HG02759 (cell line): ENCODE measurements at regions not wholly inside any gene's neighbourhood (a gene's known extent, or its start where the extent isn't known, plus 50 kb on each side); places are given as distances from the start of the nearest gene placed in this dataset.

Experiments used
- ATAC-seq: cut with Tn5 transposase; IDR thresholded peaks from one replicate; pipeline ENCODE4 v1.9.1; 2021; ENCODE audit warnings: mild to moderate bottlenecking, moderate library complexity; ENCODE audit not compliant: unreplicated experiment

DNA sequence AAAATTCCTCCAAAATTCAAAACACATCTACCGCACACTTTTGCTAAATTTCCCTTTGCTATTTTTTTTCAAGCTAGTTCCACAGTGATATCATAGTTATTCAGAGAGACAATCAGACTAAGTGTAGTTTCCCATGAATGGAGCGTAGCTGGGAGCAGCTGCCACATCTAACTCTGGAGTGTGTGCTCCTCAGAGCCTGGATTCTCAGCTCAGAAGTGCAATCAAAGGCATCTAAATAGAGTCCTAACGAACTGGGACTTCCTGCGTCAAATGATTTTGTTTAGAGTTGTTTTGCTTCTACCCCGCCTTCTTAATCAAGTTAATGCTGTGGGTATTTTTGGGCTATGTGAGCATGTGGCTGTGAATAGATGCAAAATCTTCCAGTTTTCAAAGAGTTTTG, 160.3 kb downstream of the TMEM18 start:
- ATAC-seq = no peak

DNA sequence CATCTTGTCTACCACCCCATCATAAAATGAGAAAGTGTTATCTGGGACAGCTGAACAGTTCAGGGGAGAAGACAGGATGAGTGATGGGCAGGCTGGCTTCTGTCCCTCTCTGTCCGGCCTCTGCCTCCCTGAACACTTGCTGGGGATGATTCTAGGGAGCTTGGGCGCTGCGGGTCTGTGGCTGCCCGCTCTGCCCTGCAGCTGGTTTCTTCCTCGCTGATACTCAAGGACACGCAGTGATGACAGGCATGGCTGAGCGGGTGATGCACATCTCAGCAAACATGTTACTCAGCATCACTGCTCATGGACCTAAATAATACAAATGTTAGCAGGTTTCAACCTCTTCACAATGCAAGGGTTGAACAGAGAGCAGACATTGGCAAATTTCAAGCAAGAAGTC, 161.1 kb downstream of the TMEM18 start:
- no peak for ATAC-seq

DNA sequence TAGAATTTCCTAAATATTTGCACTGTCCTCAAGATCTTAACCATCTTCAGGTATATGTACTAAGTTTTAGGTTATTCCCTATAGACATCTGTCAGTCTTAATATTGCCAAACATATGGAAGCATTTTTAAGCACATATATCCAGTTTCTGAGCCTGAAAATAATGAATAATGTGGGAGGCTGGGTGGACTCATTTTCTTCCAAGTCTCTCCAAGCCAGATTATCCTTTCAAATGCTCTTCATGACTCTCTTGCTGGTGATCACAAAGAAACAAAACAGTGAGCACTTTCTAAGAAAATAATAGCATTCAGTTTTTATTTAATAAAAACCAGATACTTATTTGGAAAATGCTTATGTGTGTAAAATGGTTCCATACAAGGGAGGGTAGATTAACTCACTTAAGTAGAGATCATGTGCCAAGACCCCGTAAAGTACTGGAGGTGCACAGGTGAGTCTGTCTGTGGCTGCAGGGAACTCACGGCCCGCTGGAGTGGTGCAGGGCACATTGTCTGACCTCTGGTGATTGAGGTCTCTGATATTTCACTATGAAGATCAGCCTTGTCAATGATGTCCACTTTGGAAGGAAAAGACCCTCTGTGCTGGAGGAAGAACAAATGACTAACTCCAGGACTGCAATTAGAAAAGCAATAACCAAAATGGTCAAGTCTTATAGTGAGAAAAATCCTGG, 161.6 kb downstream of the TMEM18 start:
- ATAC-seq = no peak

DNA sequence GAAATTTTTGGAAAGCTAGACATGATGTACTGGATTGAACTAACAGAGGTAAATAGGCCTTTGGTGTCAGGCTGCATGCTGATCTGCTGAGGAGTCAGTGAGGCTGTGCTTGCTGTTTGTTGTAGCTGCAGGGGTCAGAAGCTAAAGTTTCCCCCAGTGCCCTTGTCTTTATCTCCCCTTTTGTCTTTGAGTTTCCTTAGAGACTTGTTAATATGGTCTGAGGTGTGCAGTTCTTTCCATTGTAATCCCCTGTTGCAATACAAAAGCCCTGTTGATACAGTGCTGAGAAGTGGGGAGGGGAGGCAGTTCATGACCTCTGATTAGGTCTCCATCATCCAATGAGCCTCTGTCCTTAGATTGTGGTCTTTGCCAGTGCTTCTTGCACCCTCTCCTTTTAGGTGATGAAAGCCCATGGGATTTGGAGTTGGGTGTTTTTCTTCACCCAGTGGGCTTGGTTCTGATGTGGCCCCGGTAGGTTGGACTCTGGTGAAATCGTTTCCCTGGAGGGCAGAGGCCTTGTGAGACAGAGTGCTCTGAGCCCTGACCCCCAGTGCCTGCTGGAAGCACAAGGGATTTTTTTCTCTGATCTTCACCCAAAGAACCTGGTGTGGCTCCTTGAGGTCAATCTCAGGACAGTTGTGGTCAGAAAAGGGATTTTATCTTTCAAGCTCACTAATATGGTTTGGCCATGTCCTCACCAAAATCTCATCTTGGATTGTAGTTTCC, 163.1 kb downstream of the TMEM18 start:
- ATAC-seq = no peak

DNA sequence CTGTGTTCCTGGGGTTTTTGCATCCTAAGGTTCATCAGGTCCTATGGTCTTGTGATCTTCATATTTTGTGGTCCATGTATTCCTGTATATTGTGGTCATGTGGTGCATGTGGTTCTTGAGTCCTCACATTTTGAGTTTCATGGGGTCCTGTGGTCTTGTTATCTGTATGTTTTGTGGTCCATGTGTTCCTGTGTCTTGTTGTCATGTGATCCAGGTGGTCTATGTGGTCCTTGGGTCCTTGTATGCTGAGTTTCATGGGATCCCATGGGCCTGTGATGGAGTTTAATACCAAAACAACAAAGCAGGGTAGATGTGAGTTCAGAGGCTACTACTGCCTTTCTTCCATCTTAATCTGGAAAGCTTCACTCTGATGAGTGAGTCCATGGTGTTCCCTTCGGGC, 166.4 kb downstream of the TMEM18 start:
- no peak for ATAC-seq

DNA sequence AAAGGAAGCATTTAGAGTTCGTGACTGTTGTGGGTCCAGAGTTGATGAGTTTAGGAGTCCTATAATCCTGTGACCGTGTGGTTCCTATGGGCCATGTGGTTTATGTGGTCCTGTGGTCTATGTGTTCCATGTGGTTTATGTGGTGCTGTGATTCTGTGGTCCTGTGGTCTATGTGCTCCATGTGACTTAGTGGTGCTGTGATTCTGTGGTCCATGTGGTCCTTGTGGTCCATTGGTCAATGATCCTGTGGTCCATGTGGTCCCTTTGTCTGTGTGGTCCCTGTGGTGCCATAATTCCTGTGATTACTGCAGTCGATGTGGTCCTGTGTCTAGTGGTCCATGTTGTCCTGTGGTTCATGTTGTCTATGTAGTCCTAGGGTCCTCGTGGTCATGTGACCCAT, 167.3 kb downstream of the TMEM18 start:
- no peak for ATAC-seq

DNA sequence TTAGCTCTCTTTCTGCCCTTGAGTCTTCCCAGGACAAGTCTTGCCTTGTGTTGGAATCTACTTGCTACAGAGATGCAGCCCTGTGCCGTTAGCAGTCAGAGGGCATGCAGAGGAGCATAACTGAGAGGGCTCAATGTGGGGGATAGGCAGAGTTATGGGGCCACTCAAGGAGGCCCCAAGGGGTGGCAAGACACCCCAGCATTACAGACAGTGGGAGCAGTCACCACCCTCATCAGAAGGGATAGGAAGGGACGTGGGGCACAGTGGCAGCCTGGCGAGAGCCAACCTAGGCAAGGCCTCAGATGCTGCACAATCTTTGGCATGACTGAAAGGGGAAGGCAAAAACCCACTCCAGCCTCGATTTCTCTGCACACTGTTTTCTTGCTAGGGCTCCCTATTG, 169.1 kb downstream of the TMEM18 start:
- no peak for ATAC-seq

DNA sequence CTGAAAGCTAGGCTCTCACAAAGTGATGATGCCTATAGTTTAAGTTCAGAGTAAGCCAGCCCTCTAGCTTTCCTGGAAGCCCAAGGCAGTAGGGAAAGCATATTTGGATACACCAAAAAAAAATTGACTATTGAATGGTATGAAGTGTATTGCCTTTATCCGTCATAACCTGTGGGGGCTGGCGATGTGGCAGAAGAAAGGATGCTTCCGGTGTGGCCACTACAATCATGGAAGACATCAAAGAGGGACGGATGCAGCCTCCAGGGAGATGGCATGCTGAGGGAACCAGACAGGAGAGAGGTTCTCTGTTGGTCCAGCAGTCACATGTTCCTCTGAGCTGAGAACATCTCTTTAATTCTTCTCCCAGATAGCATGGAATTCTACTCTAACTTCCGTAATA, 170.3 kb downstream of the TMEM18 start:
- no peak for ATAC-seq

DNA sequence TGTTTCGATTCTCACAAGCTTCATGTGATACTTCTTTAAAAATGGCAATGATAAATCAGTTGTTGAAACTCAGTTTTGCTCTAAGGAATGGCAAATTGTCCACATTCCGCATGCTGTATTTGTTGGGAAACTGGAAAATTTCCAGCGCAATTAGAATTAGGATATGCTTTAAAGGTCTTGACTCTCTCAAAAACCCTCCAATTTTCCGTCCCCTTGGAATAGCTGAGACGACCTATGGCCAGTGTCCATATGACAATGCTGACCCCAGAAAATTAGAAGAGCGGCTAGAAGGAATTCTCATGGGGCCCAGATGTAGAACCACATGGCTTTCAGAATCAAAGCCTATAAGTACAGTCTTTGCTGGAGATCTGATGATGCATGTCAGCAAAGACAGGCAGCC, 170.8 kb downstream of the TMEM18 start:
- no peak for ATAC-seq

DNA sequence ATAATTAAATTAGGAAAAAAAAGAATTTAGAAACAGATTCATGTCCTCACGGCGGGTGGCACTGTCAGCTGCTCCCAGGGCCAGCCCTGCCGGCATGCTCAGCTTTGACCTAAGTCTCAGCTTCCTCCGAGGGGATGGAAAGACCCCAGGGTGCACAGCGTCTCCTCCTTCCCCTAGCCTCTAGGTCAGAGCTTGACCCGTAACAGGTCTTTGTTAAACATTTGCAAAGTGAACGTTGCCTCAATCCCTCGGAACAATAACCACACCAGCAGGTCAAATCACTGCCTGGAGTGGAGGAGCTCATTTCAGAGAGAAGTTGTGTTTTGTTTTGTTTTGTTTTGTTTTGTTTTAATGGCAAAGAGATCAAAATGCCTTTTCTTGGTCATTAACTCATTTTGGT, 171.3 kb downstream of the TMEM18 start:
- no peak for ATAC-seq

DNA sequence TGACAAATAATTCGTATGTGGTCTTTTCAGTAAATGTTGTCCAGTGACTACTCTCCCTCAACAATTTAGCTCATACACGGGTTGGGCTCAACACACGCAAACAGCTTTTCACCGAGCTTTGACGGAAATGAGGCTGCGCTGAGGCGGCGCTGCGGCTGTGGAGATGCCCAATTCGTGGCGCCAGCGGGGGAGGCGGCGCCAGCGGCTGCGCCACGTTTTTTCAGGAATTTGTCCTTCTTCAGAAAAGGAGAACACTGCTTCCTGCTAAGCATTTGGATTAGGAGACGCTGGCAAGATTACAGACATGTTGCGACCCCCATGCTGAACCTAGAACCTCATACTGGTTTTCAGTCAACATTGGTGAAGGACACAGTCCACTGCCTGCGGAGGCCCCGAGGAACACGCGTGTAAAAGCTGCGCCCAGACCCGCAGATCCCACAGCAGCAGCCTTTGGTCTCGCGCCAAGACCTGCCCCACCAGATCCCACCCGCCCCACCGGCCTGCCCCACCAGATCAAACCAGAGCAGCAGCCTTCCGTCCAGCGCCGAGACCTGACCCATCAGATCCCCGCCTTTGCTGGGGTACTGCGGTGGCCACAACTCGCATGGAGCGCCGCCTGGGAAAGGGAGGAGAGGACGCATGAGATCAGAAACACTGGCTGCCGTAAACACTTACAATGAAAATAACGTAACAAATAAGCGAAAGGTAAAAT, 173.8 kb downstream of the TMEM18 start:
- ATAC-seq = no peak

DNA sequence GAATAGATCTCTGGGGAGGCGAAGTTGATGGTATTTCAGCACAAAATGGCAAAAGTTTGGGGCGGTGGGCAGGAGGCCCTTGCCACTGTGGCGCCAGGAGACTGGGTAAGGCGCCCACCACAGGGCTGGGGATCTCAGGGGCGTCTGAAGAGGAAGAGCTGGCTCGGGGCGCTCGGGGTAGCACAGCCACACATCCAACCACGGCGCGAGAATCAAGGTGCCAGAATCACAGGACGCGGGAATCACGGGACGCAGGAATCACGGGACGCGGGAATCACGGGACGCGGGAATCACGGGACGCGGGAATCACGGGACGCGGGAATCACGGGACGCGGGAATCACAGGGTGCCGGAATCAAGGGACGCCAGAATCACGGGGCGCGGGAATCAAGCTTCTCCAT, 174.4 kb downstream of the TMEM18 start:
- ATAC-seq = no peak

DNA sequence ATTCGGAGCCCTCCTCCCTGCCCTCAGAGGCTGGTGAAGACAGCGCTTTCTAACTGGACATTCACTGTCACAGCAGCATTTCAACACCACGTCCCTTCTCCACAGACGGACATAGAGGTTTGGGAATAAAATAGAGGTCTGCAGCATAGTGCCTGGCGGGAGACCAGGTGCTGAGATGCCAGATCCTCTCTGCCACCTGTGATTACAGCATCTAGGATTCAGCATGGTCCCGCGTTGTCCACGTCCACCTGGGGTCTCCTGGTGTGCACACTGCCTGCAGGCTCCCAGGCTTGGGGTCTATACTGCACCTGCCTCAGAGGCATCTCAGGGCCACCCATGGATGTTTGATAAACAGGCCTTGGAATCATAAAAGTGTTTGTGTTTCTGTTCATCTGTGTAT, 175.5 kb downstream of the TMEM18 start:
- ATAC-seq = no peak

DNA sequence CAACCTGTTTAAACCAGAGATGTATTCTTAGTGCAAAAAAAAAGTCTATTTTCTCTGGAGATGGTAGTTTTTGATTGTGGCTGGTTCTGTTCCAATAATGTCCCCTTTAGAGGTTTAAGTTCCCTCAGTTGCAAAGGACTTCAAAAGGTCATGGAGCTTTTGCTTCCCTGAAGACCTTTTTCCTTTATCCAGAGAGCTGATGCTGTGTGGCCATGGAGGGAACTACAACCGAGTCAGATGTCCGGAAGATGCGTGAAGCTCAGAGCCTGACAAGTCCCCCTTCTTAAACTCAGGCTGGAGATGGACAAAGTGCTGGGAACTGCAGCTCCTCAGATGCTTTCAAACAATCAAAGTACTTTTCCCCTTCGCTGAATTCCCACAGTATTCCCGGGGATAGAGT, 176.1 kb downstream of the TMEM18 start:
- ATAC-seq = no peak

DNA sequence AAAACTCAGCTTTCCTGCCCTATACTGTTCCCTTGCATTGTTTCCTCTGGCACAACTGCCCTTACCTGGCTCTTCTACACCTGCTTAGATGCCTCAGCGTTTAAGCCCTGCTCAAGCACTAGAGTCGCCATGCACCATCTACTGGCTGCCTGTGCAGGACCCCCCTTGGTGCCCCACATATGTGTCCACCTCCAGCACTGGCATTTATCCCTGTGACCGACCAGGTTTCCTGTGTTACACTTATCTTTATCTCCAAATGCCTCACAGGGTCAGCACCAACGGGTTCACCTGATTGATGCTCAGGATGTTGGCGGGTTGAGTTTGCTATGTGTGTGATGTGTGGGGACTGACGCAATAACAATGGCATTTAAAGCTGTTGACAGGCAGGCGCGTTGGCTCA, 177.5 kb downstream of the TMEM18 start:
- ATAC-seq = no peak

DNA sequence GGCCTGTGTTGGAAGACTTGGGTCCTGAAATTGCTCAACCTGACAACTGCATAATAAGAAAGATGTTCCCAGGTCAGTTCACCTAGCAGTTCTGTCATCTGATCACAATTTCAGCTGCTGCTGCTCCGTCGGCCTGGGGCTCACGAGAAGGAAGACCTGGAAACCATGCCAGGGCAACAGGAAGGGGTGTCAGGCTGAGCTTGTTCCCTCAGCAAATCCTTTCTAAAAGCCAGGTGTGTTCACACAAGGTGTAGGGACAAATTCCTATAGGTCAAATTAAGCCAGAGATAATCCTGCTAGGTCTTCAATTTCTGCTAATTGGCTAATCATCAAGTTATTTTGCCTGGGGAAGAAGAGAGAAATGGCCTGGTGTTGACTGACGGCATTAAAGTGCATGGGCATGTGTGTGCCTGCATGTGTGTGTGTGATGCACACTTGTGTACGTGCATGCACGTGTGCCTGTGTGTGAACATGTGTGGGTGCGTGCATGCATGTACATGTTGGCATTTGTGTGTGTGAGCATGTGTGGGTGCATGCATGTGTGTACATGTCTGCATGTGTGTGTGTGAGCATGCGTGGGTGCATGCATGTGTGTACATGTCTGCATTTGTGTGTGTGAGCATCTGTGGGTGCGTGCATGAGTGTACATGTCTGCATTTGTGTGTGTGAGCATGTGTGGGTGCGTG, 178.6 kb downstream of the TMEM18 start:
- no peak for ATAC-seq

DNA sequence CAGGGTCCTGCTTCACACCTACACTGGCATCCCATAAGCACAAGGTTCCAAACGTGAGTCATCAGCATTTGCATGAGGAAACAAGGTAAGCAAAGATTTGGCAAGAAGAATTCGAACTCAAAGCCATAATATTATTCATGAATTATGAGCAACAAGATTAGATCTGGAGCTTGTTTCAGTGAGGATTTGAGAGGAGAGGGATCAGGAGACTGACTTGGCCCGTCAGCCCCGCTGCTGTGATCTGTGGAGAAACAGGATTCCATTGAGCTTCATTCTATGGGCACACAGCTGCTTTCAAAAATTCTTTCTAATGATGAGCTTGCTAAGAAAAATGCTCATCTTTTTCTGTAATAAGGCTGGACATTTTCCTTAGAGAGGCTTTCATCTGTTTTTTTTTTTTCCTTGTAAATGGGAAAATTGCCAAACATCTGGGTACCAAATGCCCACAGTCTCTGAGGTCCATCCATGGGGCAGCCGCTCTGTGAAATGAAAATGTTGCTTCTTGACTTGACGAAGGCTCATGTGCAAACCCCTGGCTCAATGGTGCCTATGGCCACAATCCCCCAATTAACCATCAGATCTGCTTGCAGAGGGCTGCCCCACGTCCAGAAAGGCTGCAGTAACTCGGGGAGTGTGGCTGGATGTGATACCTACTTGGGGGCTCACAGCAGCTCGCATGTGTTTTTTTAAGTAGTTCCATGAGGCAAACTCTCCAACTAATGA, 179.3 kb downstream of the TMEM18 start:
- no peak for ATAC-seq

DNA sequence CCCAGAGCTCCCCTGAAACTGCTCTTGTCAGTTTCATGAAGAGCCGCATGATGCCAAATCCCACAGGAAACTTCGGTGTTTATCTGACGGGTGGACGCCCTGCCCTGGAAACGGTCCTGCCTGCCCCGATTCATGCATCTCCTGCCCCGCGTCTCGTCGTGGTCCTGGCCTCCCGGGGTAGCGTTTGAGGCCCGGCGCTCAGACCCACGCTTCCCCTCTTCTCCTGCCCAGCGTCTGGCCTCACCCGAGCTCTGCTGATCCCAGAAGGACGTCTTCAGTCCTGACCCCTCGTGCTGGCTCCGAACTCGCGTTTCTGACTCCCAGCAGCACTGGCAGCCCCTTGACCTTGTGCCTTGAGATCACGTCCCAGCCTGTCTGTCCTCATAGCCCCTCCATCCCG, 180.5 kb downstream of the TMEM18 start:
- no peak for ATAC-seq

DNA sequence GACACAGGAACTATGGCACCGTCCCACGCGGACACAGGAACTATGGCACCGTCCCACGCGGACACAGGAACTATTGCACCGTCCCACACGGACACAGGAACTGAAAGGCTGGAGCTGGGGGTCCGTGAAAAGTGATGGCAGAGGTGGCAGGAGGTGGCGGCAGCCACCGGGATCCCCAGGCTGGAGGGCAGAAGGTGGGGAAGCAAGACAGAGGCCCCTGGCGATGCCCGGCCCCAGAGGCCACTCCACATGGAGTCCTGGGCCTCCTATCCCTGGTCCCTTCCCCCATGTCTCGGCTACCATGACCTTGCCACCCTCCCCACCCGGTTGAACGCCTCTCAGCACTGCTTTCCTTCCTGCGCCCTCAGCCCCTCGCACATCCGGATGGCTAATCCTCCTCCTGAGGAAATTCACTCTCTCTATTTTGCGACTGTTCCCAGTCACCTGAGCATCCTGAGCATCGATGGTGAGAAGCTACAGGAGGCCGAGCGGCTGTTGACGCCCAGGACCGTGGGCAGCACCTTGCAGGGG, 181.4 kb downstream of the TMEM18 start:
- no peak for ATAC-seq

DNA sequence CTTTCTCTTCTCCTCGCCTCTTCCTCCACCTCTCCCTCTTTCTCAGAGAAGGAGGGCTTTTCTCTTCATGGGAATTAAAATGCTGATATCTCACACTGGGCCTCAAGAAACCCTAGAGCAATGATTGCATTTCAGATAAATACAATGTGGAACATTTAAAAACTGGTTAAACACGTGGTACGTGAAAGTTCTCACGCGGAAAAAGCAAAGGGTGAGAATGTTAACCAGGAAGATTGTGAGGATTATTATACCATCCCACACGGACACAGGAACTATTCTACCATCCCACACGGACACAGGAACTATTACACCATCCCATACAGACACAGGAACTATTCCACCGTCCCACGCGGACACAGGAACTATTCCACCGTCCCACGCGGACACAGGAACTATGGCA, 182.4 kb downstream of the TMEM18 start:
- no peak for ATAC-seq

DNA sequence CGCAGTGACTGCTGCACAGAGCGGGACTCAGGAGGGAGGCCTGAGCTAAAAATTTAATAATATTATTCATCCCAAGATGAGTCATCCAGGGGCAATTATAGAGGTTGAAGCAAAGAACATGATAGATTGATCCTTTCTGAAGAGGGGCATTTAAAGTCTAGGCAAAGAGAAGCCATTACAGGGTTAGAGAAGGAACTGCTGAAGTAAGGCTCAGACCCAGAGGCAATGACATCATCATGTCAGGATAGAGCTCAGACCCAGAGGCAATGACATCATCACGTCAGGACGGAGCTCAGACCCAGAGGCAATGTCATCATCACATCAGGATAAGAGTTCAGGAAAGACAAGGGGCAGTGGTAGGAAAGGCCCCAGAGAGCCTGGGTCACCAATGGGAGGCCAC, 184.0 kb downstream of the TMEM18 start:
- ATAC-seq = no peak
